ENCODE measurements at regions not wholly inside any gene's neighbourhood (a gene's known extent, or its start where the extent isn't known, plus 50 kb on each side); places are given as distances from the start of the nearest gene placed in this dataset.

DNA sequence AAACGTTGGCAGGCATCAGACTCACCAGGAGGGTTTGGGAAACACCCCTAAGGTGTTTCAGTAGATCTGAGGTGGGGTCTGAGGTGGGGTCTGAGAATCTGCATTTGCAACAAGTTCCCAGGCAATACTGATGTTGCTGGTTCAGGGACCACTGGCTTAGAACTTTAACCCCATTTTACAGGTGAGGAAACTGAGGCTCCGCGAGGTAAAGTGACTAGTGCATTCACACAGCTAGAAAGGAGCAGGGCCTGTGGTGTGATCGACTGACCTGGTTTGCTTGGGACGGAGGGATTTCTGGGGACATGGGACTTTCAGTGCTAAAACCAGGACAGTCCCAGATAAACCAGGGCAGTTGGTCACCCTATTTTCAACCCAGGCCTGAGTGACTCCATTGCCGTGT, 81.4 kb upstream of the ZNF618 start:
- TF ChIP-seq, protein P1, sequence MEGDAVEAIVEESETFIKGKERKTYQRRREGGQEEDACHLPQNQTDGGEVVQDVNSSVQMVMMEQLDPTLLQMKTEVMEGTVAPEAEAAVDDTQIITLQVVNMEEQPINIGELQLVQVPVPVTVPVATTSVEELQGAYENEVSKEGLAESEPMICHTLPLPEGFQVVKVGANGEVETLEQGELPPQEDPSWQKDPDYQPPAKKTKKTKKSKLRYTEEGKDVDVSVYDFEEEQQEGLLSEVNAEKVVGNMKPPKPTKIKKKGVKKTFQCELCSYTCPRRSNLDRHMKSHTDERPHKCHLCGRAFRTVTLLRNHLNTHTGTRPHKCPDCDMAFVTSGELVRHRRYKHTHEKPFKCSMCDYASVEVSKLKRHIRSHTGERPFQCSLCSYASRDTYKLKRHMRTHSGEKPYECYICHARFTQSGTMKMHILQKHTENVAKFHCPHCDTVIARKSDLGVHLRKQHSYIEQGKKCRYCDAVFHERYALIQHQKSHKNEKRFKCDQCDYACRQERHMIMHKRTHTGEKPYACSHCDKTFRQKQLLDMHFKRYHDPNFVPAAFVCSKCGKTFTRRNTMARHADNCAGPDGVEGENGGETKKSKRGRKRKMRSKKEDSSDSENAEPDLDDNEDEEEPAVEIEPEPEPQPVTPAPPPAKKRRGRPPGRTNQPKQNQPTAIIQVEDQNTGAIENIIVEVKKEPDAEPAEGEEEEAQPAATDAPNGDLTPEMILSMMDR (IDR thresholded peaks at IDR 0.05; ENCODE audit: insufficient read depth, low read depth, low read length) = no peak
- TF ChIP-seq EZH2 (IDR thresholded peaks at IDR 0.05; ENCODE audit: insufficient read depth, low read length) = no peak

All from astrocyte (in vitro differentiated cells and primary cell).